Left ventricle myocardium superior (tissue), 1 donor: ENCODE measurements at regions not wholly inside any gene's neighbourhood (a gene's known extent, or its start where the extent isn't known, plus 50 kb on each side); places are given as distances from the start of the nearest gene placed in this dataset.
A peak's percentile ranks its signal among the peaks of the same experiment; 100 is the strongest.
"Not testable (repeated sequence)": the region's sequence is repeated elsewhere in the genome, so short reads cannot be mapped to it uniquely, and the experiment has no call there.

ENCODE experiments used
- ATAC-seq: fragments of 200-7000 bp; cut with Tn5 transposase; one replicate; pipeline ENCODE4 v1.9.1; 2020; ENCODE audit warnings: mild to moderate bottlenecking, moderate library complexity
- DNase-seq: peaks from one replicate; pipeline ENCODE4 v3.0.0-alpha.2; 2020
- intact Hi-C: fragments of 100-400 bp; cut with micrococcal nuclease; formaldehyde crosslinking; loops from one replicate; pipeline ENCODE4 v1.11.0; 2022
- donor health status: DM: no; HTN: yes; CAD: no; lungs with severe emphysema.

DNA sequence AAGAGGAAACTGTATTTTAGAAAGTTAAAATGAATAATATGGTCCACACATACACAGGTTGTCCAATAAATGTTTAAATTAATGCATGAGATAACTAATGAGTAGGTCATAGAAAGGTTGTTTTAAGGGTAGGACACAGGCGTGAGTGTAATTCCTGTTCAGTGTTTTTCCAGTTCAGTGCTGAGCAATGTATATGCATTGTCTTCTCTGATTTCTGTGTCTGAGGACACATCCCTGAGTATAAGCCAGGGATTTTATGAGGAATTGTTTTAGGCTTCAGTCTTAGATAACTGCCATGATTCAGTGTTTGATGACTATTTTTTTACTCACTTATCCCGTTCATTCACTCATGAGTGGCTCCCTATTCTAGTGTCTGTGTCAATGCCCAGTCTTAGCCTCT, 298.5 kb upstream of the TBX18 start:
- intact Hi-C loops: no loop called here
- DNase-seq (no peak), ATAC-seq (no peak)

- ATAC-seq: no peak
Measured at GRCh38 chr6:85058806-85059205, 294.4 kb upstream of the TBX18 start.

DNA sequence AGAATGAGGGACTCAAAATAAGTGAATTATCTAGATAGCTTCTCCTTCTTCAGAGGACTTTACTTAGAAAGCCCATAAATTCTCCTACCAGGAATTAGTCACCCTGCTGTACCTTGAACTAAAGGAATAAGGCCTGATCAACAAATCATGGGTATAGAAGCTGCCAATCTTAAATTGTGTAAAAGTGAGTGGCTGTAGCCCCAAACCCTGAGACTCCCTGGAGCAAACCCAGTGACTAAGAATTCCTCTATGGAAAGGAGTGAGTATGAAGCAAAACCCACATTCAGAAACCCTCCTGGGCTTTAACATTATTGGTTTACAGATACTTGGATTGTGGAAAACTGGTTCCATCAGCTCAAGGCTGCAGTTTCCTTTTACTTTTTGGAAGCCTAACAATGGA, 285.8 kb upstream of the TBX18 start:
- no peak for DNase-seq
- intact Hi-C loops: no loop called here
- no peak for ATAC-seq

More at GRCh38 chr6:85058806-85059205, 294.4 kb upstream of the TBX18 start:
- intact Hi-C loops: no loop called here
- no peak for DNase-seq

- intact Hi-C loops: no loop called here
- DNase-seq: no peak
- ATAC-seq: no peak
Measured at GRCh38 chr6:85049282-85049681, 284.9 kb upstream of the TBX18 start.

DNA sequence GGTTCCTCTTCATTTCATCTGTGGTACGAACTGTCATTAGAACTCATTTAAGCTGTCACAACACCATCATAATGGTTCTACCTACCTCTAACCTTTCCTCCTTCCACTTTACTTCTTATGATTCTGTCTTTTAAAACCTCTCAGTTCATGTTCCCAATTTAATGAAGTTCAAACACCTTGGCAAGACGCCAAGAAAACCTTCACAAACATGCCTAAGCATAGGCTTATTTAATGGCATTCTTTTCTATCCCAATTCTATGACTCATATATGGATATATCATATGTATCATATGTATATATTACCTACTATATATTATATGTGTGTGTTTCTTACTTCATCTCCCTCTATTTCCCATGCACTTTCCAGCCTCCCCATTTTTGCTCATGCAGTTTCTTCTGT, 283.4 kb upstream of the TBX18 start:
- no peak for DNase-seq
- no peak for ATAC-seq
- intact Hi-C loops: no loop called here

DNA sequence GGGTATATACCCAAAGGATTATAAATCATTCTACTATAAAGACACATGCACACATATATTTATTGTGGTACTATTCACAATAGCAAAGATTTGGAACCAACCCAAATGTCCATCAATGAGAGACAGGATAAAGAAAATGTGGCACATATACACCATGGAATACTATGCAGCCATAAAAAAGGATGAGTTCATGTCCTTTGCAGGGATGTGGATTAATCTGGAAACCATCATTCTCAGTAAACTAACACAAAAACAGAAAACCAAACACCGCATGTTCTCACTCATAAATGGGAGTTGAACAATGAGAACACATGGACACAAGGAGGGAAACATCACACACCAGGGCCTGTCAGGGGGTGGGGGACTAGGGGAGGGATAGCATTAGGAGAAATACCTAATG, 281.4 kb upstream of the TBX18 start:
- DNase-seq, intact Hi-C loops, ATAC-seq: not testable (repeated sequence)

DNA sequence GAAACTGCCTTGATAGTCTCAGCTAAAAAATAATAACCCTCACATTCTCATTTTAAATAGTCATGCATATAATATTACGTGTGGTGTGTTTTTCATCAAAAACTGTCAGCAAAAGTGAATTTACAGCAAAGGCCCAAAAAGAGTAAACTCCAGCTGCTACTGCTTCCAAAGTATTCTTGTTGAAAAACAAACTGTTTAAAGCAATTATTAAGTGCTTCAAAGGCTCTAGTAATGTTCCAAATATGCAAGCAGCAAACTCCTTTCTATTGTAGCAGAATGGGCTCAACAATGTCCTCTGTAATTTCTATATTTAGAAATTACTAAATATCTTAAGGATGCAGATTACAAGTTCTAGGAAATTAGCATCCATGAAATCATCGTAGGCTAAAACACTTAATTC, 280.0 kb upstream of the TBX18 start:
- intact Hi-C loops: no loop called here
- DNase-seq: no peak
- ATAC-seq: no peak

DNA sequence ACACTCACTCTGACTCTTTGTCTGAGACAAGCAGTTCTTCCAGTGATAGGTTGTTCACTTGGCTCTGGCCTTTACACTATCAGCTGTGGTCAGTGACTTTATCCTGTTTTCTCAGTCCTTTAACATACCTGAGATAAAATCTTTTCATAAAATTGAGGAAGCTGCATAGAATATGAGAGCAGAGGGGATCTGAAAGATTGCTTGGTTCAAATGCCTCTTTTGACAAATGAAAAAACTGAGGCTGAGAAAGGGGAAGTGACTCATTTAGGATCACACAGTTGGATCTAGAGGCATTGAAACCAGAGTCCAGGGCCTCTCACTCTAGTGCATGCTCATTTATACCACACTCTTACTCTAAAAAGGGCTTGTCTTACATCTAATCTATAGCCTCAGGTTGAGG, 277.0 kb upstream of the TBX18 start:
- intact Hi-C loops: no loop called here
- no peak for DNase-seq
- ATAC-seq: no peak

- intact Hi-C loops: no loop called here
- ATAC-seq: no peak
- DNase-seq: no peak
Measured at GRCh38 chr6:85037221-85037620, 272.8 kb upstream of the TBX18 start.

- no peak for DNase-seq
- intact Hi-C loops: no loop called here
- no peak for ATAC-seq
Measured at GRCh38 chr6:85035766-85036165, 271.4 kb upstream of the TBX18 start.

DNA sequence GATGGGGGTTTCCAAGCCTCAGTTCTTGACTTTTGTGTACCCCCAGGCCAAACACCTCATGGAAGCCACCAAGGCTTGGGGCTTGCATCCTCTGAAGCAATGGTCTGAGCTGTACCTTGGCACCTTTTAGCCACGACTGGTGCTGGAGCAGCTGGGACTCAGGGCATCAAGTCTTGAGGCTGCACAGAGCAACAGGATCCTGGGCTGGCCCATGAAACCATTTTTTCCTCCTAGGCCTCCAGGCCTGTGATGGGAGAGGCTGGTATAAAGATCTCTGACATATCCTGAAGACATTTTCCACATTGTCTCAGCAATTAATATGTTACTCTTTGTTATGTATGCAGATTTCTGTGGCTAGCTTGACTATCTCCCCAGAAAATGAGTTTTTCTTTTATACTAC, 269.1 kb upstream of the TBX18 start:
- no peak for ATAC-seq
- intact Hi-C loops: no loop called here
- no peak for DNase-seq

GRCh38 chr6:85026021-85026420, 261.6 kb upstream of the TBX18 start:
- no peak for ATAC-seq

DNA sequence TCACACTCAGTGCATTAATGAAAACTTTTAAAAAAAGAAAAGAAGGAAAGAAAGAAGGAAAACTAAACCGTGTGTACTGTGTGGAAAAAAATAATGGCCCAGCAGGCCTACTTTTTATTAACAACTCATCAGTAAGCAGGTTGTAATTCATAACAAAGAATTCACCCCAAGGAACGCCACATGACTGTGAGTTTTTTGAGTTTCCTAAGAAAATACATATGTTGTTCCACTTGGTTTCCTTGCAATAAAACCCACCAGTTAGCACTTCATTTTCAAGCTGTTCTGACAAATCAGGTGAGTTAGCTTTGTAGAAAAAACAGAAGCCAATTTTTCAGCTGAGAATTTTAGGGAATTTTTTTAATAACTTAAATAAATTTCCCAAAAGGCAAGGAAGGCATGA, 259.3 kb upstream of the TBX18 start:
- intact Hi-C loops: no loop called here
- ATAC-seq: no peak

More at GRCh38 chr6:85026021-85026420, 261.6 kb upstream of the TBX18 start:
- intact Hi-C loops: no loop called here
- no peak for DNase-seq

DNA sequence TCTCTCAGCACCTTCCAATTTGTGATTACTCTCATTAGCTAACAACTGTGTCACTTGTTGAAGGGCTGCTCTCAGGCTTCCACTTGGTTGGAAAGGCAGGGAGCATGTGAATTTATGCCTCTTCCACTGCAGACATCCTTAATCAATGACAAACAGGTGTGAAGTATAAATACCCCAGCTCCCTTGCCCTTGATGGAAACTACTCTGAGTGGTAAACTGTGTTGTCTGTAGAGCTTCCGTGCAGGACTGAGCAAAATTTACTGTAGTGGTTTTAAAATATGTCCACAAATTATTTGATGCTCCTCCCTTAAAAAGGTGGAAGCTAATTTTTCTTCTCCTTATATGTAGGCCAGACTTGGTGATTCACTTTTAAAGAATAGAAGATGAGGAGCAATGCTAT, 253.0 kb upstream of the TBX18 start:
- ATAC-seq (no peak), DNase-seq (no peak)
- intact Hi-C loops: no loop called here

More for the DNA sequence above, 259.3 kb upstream of the TBX18 start:
- no peak for DNase-seq

DNA sequence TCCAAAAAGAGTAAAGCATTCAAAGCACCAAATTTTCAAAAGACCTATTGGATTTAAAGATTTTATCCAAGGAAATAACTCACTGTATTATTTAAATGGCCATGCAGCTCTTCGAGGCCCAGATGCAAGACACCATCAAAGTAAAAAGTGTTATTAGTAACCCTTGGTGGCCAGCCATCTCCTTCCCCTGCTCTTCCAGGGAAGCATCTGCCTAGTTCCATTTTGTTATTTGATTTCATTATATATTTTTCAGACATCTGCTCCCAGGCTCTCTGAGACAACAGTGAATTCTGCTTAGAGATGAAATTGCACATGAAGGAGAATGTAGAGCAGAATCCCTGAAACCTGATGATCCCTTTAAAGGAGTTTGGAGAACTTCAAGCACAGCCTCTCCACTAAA, 252.3 kb upstream of the TBX18 start:
- intact Hi-C loops: no loop called here
- ATAC-seq (no peak), DNase-seq (no peak)

DNA sequence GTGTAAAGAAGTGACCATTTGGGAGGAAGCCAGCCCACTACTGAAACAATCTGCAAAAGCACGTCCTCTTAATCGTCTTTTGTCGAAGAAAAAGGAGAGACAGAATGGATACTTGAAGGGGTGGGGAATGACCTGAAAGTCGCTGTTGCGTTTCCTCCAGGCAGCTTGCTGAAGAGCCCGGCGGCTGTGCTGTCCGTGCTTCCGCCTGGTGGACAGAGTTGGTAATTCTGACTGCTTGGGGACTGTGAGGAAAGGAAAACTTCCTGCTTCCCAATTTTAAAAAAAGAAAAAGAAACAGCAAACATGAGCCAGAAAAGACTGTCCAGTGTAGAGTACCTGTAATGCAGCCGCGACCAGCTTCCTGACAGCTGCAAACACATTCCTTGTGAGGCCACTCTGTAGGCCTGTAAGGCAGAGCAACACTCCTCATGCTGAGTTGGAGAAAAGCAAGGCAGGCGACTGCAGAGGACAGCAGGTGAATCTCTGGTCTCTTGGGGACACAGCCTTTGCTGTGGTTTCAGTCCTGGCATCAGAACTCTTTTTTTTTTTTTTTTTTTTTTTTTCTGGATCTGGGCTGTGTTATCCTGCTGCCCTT, 251.1 kb upstream of the TBX18 start:
- ATAC-seq: peak; percentile 78
- intact Hi-C loops: no loop called here

DNA sequence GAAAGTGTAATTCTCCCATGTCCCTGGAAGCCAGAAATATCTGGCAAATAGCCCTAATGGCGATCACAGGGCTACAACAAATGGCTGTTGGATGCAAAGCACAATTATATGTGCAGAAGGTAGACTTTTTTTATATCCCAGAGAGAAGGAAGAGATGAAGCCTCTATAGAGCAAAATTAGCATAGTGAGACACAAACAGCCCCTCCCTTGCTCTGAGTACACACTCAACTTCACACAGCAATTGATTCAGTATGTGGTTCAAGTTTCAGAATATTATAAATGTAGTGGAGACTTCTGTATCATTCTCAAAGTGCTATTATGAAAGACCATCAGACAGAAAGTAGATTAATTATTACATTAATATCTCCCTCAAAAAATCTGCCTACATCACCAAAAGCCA, 246.5 kb upstream of the TBX18 start:
- no peak for DNase-seq
- ATAC-seq: no peak
- intact Hi-C loops: no loop called here

More for the DNA sequence above, 251.1 kb upstream of the TBX18 start:
- peak; percentile 66 for DNase-seq

DNA sequence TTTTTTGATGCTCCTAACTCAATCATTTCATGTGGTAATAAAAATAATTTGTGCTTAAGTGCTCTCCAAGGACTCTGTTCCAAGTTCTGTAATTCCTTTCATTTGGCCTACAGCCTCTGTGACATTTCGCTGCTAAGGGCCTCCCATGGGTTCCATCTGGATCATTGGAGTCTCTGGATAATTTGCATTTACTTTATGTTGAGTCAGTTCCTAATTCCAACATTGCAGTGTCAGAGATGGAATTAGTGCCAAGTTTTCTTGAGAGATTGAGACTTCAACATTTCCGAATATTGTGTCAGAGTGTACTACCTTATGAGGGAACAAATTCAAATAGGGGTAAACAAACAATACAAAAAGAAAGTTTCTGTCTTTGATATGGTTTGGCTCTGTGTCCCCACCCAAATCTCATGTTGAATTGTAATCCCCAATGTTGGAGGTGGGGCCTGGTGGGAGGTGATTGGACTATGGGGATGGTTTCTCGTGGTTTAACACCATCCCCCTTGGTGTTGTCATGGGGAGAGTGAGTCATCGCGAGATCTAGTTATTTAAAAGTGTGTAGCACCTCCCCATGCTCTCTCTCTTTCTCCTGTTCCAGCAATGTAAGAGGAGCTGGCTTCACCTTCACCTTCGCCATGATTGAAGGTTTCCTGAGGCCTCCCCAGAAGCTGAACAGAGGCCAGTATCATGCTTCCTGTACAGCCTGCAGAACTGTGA, 244.1 kb upstream of the TBX18 start:
- ATAC-seq (peak; percentile 18), DNase-seq (no peak)
- intact Hi-C loops: no loop called here

- intact Hi-C loops: no loop called here
- ATAC-seq: no peak
- no peak for DNase-seq
Measured at GRCh38 chr6:85006362-85006761, 242.0 kb upstream of the TBX18 start.

DNA sequence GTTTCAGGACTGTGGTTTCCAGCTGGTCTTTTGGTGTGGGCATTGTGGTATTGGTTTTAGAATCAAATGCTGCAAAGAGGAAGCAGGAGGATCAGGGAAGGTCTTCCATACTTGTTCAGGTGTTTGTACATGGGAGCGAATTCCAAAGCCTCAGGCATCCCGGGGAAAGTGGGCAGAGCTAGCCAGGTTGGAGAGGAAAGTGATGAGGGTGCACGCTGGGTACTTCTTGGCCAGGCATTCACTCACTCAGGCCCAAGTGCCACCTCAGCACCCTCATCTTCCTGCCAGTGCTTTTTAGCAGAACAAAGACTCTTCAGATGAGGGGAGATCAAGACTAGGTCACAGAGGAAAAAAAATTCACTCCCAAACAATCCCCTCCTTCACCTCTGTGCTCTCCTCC, 241.1 kb upstream of the TBX18 start:
- intact Hi-C loops: no loop called here
- no peak for ATAC-seq
- no peak for DNase-seq

- intact Hi-C loops: no loop called here
- ATAC-seq (peak; percentile 93), DNase-seq (no peak)
Measured at GRCh38 chr6:85004361-85004995, 240.1 kb upstream of the TBX18 start.
